ENCODE measurements at regions not wholly inside any gene's neighbourhood (a gene's known extent, or its start where the extent isn't known, plus 50 kb on each side); places are given as distances from the start of the nearest gene placed in this dataset.

DNA sequence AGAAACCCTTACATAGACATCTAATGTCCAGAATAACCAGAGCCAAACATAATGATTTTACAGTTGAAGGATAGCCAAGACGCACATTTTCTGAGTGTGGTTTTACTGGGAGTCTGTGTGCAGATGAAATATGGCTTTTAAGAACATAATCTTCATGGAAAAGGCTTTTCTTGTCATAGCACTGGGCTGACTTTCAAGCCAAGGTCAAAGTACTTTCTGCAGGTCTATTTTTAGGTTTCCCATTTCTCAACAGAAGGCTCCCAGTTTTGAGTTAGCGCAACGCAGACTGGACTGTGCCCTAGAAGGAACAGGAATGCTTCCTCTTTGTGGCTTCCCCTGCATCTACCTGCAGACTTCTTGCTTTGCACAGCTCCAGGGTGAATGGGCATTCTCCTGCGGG is 92.3 kb upstream of the UPP2 start:
- no peak for TF ChIP-seq POLR2A (IDR thresholded peaks at IDR 0.05)
- TF ChIP-seq, protein P1, sequence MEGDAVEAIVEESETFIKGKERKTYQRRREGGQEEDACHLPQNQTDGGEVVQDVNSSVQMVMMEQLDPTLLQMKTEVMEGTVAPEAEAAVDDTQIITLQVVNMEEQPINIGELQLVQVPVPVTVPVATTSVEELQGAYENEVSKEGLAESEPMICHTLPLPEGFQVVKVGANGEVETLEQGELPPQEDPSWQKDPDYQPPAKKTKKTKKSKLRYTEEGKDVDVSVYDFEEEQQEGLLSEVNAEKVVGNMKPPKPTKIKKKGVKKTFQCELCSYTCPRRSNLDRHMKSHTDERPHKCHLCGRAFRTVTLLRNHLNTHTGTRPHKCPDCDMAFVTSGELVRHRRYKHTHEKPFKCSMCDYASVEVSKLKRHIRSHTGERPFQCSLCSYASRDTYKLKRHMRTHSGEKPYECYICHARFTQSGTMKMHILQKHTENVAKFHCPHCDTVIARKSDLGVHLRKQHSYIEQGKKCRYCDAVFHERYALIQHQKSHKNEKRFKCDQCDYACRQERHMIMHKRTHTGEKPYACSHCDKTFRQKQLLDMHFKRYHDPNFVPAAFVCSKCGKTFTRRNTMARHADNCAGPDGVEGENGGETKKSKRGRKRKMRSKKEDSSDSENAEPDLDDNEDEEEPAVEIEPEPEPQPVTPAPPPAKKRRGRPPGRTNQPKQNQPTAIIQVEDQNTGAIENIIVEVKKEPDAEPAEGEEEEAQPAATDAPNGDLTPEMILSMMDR (IDR thresholded peaks at IDR 0.05): no peak

Data from upper lobe of left lung (tissue), 4 donors.